Stomach (tissue), 8 donors: ENCODE measurements at regions not wholly inside any gene's neighbourhood (a gene's known extent, or its start where the extent isn't known, plus 50 kb on each side); places are given as distances from the start of the nearest gene placed in this dataset.

Source experiments
- DNase-seq, 2 donors: peaks; one replicate each; pipeline versions ENCODE4 v3.0.0 to v3.0.0-alpha.2; 2013 to 2019
- H3K27ac ChIP-seq, 5 donors: fragments of 200-600 bp in 4 of 5; sonication (generic) in 4 of 5; one replicate each; pipeline ENCODE4 v1.5.1; 2013 to 2019; ENCODE audit warnings: mild to moderate bottlenecking in 1 of 5, moderate library complexity in 1 of 5
- H3K27me3 ChIP-seq, 3 donors: fragments of 200-600 bp; sonication (generic); one replicate each; pipeline ENCODE4 v1.5.1; 2017 to 2019; ENCODE audit warnings: mixed run types in 1 of 3
- H3K36me3 ChIP-seq, 4 donors: fragments of 200-600 bp; sonication (generic); 1 replicate in 3 of 4; 2 replicates in 1 of 4; pipeline ENCODE4 v1.5.1; 2016 to 2019
- H3K4me1 ChIP-seq, 4 donors: fragments of 200-600 bp; sonication (generic); one replicate each; pipeline ENCODE4 v1.5.1; 2016 to 2019
- H3K4me3 ChIP-seq, 4 donors: fragments of 200-600 bp; sonication (generic) in 3 of 4; one replicate each; pipeline ENCODE4 v1.5.1; 2016 to 2019; ENCODE audit warnings: mild to moderate bottlenecking in 1 of 4
- H3K9me3 ChIP-seq, 4 donors: fragments of 200-600 bp; sonication (generic); one replicate each; pipeline ENCODE4 v1.5.1; 2016 to 2019
- EP300 ChIP-seq: sonication (generic); formaldehyde crosslinking; IDR thresholded peaks from one replicate; pipeline ENCODE4 v1.6.1; 2017; ENCODE audit warnings: antibody characterized with exemption
- POLR2A ChIP-seq, 4 donors: fragments of 450-650 bp; IDR thresholded peaks; one replicate each; pipeline ENCODE4 v1.6.1; 2016; ENCODE audit warnings: antibody characterized with exemption in 4 of 4, control low read depth in 2 of 4, mild to moderate bottlenecking in 1 of 4, moderate library complexity in 1 of 4
- POLR2AphosphoS5 ChIP-seq, 3 donors: sonication (generic); formaldehyde crosslinking; IDR thresholded peaks; one replicate each; pipeline ENCODE4 v1.6.1; 2016; ENCODE audit warnings: antibody characterized with exemption in 3 of 3
- WGBS, 5 donors: extraction: QIAGEN DNeasy Blood & Tissue Kit in 3 of 5; methylation state at CpG; one replicate each; pipeline versions ENCODE4 v1.1.5 to v1.1.7; 2013 to 2018; 5-methylcytosine and 5-hydroxymethylcytosine counted together
- intact Hi-C: fragments of 100-400 bp; cut with DNase I; formaldehyde crosslinking; loops from one replicate; pipeline ENCODE4 v1.15.1; 2023; ENCODE audit warnings: low total_unique reads
- TF ChIP-seq, protein P1 (sequence below), 7 experiments: fragments of 450-650 bp in 4 of 7; fragments of 200-600 bp in 3 of 7; sonication (generic) in 3 of 7; IDR thresholded peaks; one replicate each; pipeline ENCODE4 v1.5.1; 2016 to 2019; ENCODE audit warnings: antibody characterized with exemption in 7 of 7, control low read depth in 2 of 7, mild to moderate bottlenecking in 1 of 7
- donor health status: healthy with polysubstance abuse.
- donor health status: Bipolar disorder and iron deficiency.
- donor health status: healthy.

- Histone ChIP-seq H3K27me3 (no peaks in the 10 kb centered on the region), H3K27ac (no peak overlapping the region), H3K9me3 (no peaks in the 10 kb centered on the region), H3K4me3 (no peak overlapping the region), H3K36me3 (no peaks in the 10 kb centered on the region), H3K4me1 (no peaks in the 10 kb centered on the region)
- DNase-seq, result no peak
- 83 to 97% (median 89%) methylated on average over 1 of the region's 1 CpG for WGBS, 5 donors
- intact Hi-C loops, result no loop called here
- no peak for TF ChIP-seq POLR2AphosphoS5 (IDR thresholded peaks at IDR 0.05)
- TF ChIP-seq, protein P1, sequence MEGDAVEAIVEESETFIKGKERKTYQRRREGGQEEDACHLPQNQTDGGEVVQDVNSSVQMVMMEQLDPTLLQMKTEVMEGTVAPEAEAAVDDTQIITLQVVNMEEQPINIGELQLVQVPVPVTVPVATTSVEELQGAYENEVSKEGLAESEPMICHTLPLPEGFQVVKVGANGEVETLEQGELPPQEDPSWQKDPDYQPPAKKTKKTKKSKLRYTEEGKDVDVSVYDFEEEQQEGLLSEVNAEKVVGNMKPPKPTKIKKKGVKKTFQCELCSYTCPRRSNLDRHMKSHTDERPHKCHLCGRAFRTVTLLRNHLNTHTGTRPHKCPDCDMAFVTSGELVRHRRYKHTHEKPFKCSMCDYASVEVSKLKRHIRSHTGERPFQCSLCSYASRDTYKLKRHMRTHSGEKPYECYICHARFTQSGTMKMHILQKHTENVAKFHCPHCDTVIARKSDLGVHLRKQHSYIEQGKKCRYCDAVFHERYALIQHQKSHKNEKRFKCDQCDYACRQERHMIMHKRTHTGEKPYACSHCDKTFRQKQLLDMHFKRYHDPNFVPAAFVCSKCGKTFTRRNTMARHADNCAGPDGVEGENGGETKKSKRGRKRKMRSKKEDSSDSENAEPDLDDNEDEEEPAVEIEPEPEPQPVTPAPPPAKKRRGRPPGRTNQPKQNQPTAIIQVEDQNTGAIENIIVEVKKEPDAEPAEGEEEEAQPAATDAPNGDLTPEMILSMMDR (IDR thresholded peaks at IDR 0.05), result no peak
- TF ChIP-seq EP300, result no peak
- TF ChIP-seq POLR2A (IDR thresholded peaks at IDR 0.05), result no peak
Measured at GRCh38 chr12:76241371-76241770, 106.8 kb downstream of the BBS10 start.

DNA sequence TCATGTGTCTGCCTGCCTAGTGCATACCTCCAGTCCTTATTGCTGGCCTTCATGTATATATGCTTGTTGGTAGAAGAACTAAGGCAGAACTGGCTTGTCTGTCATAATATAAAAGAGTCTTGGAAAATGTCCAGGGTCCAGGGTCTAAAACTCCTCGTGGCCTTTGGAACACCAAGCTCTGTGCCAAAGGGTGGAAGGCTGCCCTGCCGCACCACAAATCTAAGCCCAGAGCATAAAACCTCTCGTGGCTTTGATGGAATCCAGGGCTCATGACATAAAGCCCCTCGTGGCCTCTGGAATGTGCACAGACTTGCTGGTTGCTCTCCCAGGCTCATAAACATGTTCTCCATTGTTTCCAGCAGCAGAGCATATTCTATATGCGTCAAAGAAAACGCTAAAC, 107.9 kb downstream of the BBS10 start:
- no peaks in the 10 kb centered on the region for H3K4me1 ChIP-seq
- H3K9me3 ChIP-seq, result no peaks in the 10 kb centered on the region
- H3K27ac ChIP-seq, result no peak overlapping the region
- no peak for TF ChIP-seq EP300
- TF ChIP-seq, protein P1 (IDR thresholded peaks at IDR 0.05), result no peak
- TF ChIP-seq POLR2AphosphoS5 (IDR thresholded peaks at IDR 0.05), result no peak
- no peak for TF ChIP-seq POLR2A (IDR thresholded peaks at IDR 0.05)
- intact Hi-C loops, result no loop called here
- H3K36me3 ChIP-seq, result no peaks in the 10 kb centered on the region
- H3K4me3 ChIP-seq, result no peak overlapping the region
- no peak for DNase-seq
- WGBS, 5 donors, result 75 to 87% (median 77%) methylated on average over 6 of the region's 6 CpGs
- no peaks in the 10 kb centered on the region for H3K27me3 ChIP-seq

GRCh38 chr12:76238688-76239087, 109.5 kb downstream of the BBS10 start:
- H3K4me3 ChIP-seq, result no peak overlapping the region
- intact Hi-C loops, result no loop called here
- TF ChIP-seq EP300 (no peak), POLR2A (IDR thresholded peaks at IDR 0.05) (no peak), POLR2AphosphoS5 (IDR thresholded peaks at IDR 0.05) (no peak)
- TF ChIP-seq, protein P1 (IDR thresholded peaks at IDR 0.05), result no peak

DNA sequence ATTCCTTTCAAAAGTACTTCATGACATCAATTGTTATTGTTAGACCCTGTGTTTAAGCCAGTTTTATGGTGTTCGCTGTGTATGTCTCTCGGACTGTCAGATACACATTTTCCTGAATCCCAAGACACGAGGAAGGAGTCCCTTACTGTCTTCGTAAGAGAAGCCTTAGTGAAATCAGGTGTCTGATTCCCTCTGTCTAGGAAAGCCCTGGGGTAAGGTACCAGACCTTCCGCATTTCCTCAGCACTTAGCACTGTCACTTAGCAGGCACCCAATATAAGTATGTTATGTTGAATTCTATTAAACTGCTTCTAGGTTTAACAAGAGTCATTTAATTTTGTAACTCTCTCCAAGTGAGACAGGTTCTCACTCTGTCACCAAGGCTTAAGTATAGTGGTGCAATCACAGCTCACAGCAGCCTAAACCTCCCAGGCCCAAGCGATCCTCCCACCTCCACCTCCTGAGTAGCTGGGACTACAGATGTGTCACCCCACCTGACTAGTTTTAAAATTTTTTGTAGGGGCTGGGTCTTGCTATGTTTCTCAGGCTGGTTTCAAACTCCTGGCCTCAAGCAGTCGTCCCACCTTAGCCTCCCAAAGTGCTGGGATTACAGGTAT, 111.0 kb downstream of the BBS10 start:
- H3K27me3 ChIP-seq, result no peaks in the 10 kb centered on the region
- WGBS, 5 donors, result 78 to 89% (median 86%) methylated on average over 7 of the region's 7 CpGs
- DNase-seq, result no peak
- TF ChIP-seq EP300 (no peak), POLR2A (IDR thresholded peaks at IDR 0.05) (no peak), POLR2AphosphoS5 (IDR thresholded peaks at IDR 0.05) (no peak)
- TF ChIP-seq, protein P1 (IDR thresholded peaks at IDR 0.05), result no peak
- H3K9me3 ChIP-seq, result no peaks in the 10 kb centered on the region
- no peaks in the 10 kb centered on the region for H3K36me3 ChIP-seq
- no peak overlapping the region for H3K27ac ChIP-seq
- H3K4me3 ChIP-seq, result no peak overlapping the region
- H3K4me1 ChIP-seq, result no peaks in the 10 kb centered on the region
- intact Hi-C loops, result no loop called here

More at GRCh38 chr12:76238688-76239087, 109.5 kb downstream of the BBS10 start:
- Histone ChIP-seq H3K9me3 (no peaks in the 10 kb centered on the region), H3K27me3 (no peaks in the 10 kb centered on the region), H3K27ac (no peak overlapping the region), H3K36me3 (no peaks in the 10 kb centered on the region), H3K4me1 (no peaks in the 10 kb centered on the region)
- 58 to 63% (median 60%) methylated on average over 4 of the region's 4 CpGs for WGBS, 5 donors
- no peak for DNase-seq
